AML-193 (cell line): ENCODE measurements at regions not wholly inside any gene's neighbourhood (a gene's known extent, or its start where the extent isn't known, plus 50 kb on each side); places are given as distances from the start of the nearest gene placed in this dataset.

ENCODE experiments used
- DNase-seq, 2 experiments: peaks; one replicate each; lab custom pipeline; 2025; lab: John Stamatoyannopoulos, UW

- no peak for DNase-seq
Measured at GRCh38 chr2:238561230-238561629, 134.5 kb downstream of the ASB1 start.

GRCh38 chr2:238562446-238562845, 135.7 kb downstream of the ASB1 start:
- no peak for DNase-seq

DNA sequence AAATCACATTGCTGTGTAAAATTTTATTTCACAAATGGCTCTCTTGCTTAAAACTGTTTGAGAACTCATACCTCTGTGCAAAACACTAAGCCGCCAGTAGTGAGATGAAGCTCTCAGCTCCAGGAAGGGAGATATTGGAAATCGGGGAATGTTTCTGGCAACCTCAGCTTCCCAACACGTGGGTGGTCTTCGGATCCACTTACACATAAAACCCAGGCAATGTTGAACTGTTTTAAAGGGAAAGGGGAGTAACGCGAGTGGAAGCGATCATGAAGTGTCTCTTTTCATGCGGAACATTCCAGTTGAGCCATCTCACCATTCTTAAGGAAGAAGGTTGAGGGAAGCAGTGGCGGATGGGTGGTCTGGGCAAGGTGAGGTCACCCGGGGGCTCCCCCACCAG, 136.8 kb downstream of the ASB1 start:
- DNase-seq, result no peak

- no peak for DNase-seq
Measured at GRCh38 chr2:238564286-238564920, 137.7 kb downstream of the ASB1 start.

DNA sequence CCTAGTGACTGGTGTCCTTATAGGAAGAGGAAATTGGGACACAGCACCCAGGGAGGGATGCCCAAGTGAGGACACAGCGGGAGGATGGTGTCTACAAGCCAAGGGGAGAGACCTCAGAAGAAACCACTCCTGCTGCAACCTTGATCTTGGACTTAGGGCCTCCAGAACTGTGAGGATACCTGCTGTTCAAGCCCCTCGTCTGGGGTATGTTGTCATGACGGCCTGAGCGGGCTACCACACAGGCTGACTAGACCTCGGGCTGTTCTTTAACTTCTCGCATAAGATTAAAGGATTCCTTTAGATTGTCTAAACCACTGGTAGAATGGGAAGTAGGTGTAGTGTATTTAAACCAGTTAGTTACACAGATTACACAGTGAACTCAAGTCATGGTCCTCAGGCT, 138.3 kb downstream of the ASB1 start:
- no peak for DNase-seq

DNA sequence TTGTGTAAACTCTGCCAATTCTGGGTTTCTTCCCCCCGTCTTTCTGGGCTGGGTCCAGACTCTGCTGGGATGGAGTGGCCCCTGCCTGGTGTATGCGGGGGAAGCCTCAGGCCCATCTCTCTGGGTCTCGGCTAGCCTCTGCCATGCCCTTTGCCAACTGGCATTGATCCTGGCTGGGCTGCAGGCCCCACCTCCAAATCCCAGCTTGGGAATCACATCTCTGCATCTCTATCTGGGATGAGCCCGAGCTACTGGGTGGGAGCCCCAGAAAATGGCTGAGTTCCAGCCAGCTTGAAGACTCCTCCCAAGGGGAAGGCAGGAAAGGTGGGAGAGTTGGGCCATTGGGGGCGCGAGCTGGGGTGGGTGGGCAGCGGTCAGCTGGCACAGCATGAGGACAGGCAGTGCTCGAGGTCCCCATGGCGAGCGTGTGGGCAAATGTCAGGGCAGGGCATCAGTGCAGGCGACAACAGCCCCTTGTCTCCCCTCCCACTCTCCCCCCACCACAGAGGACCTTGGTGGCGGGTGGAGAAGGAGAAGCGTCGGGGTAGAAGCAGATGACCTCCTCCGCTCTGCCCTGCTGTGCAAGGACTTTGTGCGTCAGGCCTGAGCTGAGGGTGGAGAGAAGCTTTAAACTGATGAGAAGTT, 139.4 kb downstream of the ASB1 start:
- DNase-seq, result no peak

- DNase-seq, result no peak
Measured at GRCh38 chr2:238567067-238567855, 140.5 kb downstream of the ASB1 start.

- no peak for DNase-seq
Measured at GRCh38 chr2:238567996-238568395, 141.3 kb downstream of the ASB1 start.

- DNase-seq, result no peak
Measured at GRCh38 chr2:238568455-238569440, 142.0 kb downstream of the ASB1 start.

GRCh38 chr2:238569507-238570195, 142.9 kb downstream of the ASB1 start:
- DNase-seq, result no peak

DNA sequence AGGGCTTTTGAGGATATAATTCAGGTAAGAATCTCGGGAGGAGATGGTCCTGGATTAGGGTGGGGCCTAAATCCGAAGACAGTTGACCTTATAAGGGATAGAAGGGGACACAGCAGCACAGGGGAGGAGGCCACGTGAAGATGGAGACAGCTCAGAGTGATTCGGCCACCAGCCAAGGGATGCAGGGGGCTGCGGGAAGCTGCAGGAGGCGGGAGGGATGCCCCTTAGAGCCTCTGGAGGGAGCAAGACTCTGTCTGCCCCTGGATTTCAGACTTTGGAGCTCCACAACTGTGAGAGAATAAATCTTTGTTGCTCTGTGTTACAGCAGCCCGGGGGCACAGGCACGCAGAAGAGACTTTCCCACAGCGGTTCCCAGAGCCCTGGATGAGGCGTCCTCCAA, 143.7 kb downstream of the ASB1 start:
- no peak for DNase-seq

DNA sequence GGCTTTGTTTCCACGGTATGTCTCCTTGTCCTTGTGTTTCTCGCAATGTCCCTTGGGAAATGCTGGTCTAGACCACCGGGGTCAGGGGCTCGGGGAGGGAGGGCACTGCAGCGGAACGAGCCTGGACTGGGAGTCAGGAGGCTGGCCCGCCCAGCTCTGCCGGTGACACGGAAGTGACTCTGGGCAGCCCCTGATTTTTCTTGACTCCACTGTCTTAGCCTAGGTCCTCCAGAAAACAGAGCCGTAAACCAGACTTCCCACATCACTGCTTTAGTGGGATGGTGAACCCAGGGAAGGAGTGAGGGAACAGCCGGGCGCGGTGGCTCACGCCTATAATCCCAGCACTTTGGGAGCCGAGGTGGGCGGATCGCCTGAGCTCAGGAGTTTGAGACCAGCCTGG, 144.2 kb downstream of the ASB1 start:
- DNase-seq, result no peak

- DNase-seq, result no peak
Measured at GRCh38 chr2:238571661-238572372, 145.1 kb downstream of the ASB1 start.

- DNase-seq, result no peak
Measured at GRCh38 chr2:238573065-238573778, 146.5 kb downstream of the ASB1 start.

GRCh38 chr2:238573916-238574315, 147.2 kb downstream of the ASB1 start:
- no peak for DNase-seq

DNA sequence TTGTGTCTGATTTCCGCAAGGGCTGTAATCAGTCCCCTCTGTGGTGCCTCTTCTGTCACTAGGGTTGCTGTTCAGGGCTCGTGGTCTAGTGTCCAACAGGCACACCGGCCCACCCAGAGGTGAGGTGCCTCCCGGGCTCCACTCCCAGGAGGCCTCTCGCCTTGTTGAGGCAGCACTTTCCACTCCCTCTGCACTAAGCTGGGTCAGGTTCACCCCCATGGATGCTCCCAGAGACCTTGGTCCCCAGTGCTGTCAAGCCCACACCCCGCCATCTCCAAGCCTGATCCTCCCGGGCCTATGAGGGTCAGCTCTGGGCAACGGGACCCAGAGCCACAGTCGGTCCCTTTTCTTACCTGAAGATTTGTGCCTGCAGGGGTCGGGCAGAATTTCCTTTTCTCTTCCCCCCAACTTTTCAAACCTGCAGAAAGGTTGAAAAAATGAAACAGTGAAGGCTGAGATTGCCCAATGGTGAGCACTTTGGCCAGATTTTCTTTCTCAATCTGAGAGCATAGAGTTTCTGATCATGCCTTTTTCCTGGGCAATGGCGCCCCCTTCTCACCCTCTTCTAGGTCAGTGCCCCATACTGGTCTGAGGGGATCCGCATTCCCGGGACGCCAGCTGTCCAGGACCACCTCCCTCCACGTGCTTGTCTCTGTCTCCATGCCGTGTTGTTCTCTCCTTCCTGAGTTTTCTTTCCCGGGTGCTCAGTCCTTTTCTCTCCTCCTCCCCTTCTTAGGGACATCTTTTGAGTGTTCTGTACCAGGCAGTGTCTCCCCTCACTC, 148.0 kb downstream of the ASB1 start:
- no peak for DNase-seq

- DNase-seq, result no peak
Measured at GRCh38 chr2:238576674-238577073, 149.9 kb downstream of the ASB1 start.

GRCh38 chr2:238578256-238578655, 151.5 kb downstream of the ASB1 start:
- no peak for DNase-seq

DNA sequence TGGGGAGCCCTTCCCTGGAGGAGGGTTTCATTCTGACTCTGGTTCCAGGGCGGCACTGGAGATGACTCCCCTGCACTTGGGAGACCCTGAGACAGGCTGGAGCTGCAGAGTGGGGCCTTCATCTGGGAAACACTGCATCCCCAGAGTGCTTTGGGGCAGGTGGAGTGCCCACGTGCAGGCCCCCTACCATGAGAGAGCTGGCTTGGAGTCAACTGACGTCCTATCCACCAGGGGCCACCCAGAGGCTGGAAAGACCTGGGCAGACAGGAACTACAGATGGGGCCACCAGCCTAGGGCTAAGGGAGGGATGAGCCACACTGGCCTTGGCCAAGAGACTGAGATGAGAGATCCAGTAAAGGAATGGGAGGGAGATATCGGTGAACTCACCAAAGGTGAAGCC, 153.8 kb downstream of the ASB1 start:
- DNase-seq, result no peak
